A549 (cell line): ENCODE measurements at regions not wholly inside any gene's neighbourhood (a gene's known extent, or its start where the extent isn't known, plus 50 kb on each side); places are given as distances from the start of the nearest gene placed in this dataset.

ENCODE experiments used
- ATAC-seq, 2 experiments: fragments of 200-7000 bp in 1 of 2; fragments of >200 bp in 1 of 2; cut with Nextera tagmentation in 1 of 2; cut with Tn5 transposase in 1 of 2; 3 replicates each; pipeline versions ENCODE4 v1.8.0 to v1.9.1; 2018 to 2020; ENCODE audit warnings: mild to moderate bottlenecking in 1 of 2, moderate library complexity in 1 of 2
- CTCF ChIA-PET: fragments of 300-600 bp; sonication (Branson Sonifier 250); formaldehyde crosslinking; extraction: SDS; loops from one replicate; lab custom pipeline; 2021; ENCODE audit warnings: antibody characterized with exemption, inconsistent platforms; lab: Yijun Ruan, JAX
- POLR2A ChIA-PET: fragments of 350-600 bp; formaldehyde crosslinking; extraction: SDS; loops from one replicate; lab custom pipeline; 2021; ENCODE audit warnings: antibody characterized with exemption, inconsistent platforms; lab: Yijun Ruan, JAX
- DNase-seq, 2 experiments: peaks; one replicate each; pipeline versions ENCODE4 v3.0.0 to v3.0.0-alpha.2; 2011 to 2016; ENCODE audit warnings: low read depth in 1 of 2, low spot score in 1 of 2
- FAIRE-seq: peaks from 2 replicates; lab custom pipeline; 2011; peaks lifted over from hg19 to GRCh38; lab: Jason Lieb, UNC
- H3K27ac ChIP-seq, 2 experiments: fragments of >200 bp; sonication (Bioruptor Twin); formaldehyde crosslinking; 3 replicates each; pipeline ENCODE4 v1.5.1; 2016 to 2017
- H3K4me1 ChIP-seq: fragments of >200 bp; sonication (Bioruptor Twin); formaldehyde crosslinking; 3 replicates; pipeline ENCODE4 v1.6.1; 2016
- H3K4me2 ChIP-seq: fragments of >200 bp; sonication (Bioruptor Twin); formaldehyde crosslinking; 3 replicates; pipeline ENCODE4 v1.6.1; 2016
- H3K4me3 ChIP-seq: fragments of >200 bp; sonication (Bioruptor Twin); formaldehyde crosslinking; 3 replicates; pipeline ENCODE4 v1.5.1; 2016
- H3K9me3 ChIP-seq: fragments of >200 bp; sonication (Bioruptor Twin); formaldehyde crosslinking; 3 replicates; pipeline ENCODE4 v1.6.1; 2016
- BCL3 ChIP-seq: fragments of >200 bp; sonication (Bioruptor Twin); formaldehyde crosslinking; IDR thresholded peaks from 3 replicates; pipeline ENCODE4 v1.6.1; 2016
- CHD2 ChIP-seq: fragments of 150-350 bp; IDR thresholded peaks from 2 replicates; pipeline ENCODE4 v1.6.1; 2014; ENCODE audit warnings: low read length; ENCODE audit not compliant: partially characterized antibody
- CTCF ChIP-seq: fragments of >200 bp; sonication (Bioruptor Twin); formaldehyde crosslinking; IDR thresholded peaks from 3 replicates; pipeline ENCODE4 v1.5.1; 2016
- EHMT2 ChIP-seq: fragments of 200-600 bp; sonication (generic); IDR thresholded peaks from 2 replicates; pipeline ENCODE4 v1.6.1; 2016; ENCODE audit warnings: antibody characterized with exemption, low read depth, mild to moderate bottlenecking, moderate library complexity
- HDAC2 ChIP-seq: fragments of 200-600 bp; sonication (generic); IDR thresholded peaks from 2 replicates; pipeline ENCODE4 v1.6.1; 2016
- HOXB13 ChIP-seq: fragments of 250-450 bp; sonication (Bioruptor Pico); IDR thresholded peaks from 2 replicates; pipeline ENCODE4 v1.5.0; 2020; ENCODE audit warnings: low read depth, mild to moderate bottlenecking, moderate library complexity
- JUNB ChIP-seq: fragments of >200 bp; sonication (Bioruptor Twin); formaldehyde crosslinking; IDR thresholded peaks from 2 replicates; pipeline ENCODE4 v1.6.1; 2016
- KDM1A ChIP-seq: fragments of 200-600 bp; sonication (generic); IDR thresholded peaks from 2 replicates; pipeline ENCODE4 v1.6.1; 2016; ENCODE audit warnings: low read depth, mild to moderate bottlenecking
- MAFK ChIP-seq: fragments of 450-650 bp; IDR thresholded peaks from 2 replicates; pipeline ENCODE4 v1.6.1; 2014; ENCODE audit not compliant: partially characterized antibody
- MAX ChIP-seq: IDR thresholded peaks from 2 replicates; pipeline ENCODE4 v1.6.1; 2012
- MAZ ChIP-seq: fragments of 150-350 bp; IDR thresholded peaks from 2 replicates; pipeline ENCODE4 v1.6.1; 2014; ENCODE audit warnings: antibody characterized with exemption, low read depth, low read length, borderline replicate concordance
- PBX3 ChIP-seq: IDR thresholded peaks from 2 replicates; pipeline ENCODE4 v1.6.1; 2012
- POLR2AphosphoS2 ChIP-seq: conservative IDR thresholded peaks from 2 replicates; pipeline ENCODE4 v1.6.1; 2012; ENCODE audit warnings: low read length, improper control_type of control experiment, inconsistent platforms
- RAD21 ChIP-seq, 2 experiments: fragments of >200 bp in 1 of 2; sonication (Bioruptor Twin) in 1 of 2; formaldehyde crosslinking in 1 of 2; IDR thresholded peaks in 1 of 2; conservative IDR thresholded peaks in 1 of 2; 2 replicates in 1 of 2; 3 replicates in 1 of 2; pipeline ENCODE4 v1.6.1; 2012 to 2018; ENCODE audit warnings: inconsistent platforms in 1 of 2
- RFX5 ChIP-seq: fragments of 450-650 bp; IDR thresholded peaks from 2 replicates; pipeline ENCODE4 v1.7.1; 2014; ENCODE audit warnings: antibody characterized with exemption, mild to moderate bottlenecking, moderate library complexity
- RNF2 ChIP-seq: fragments of 200-600 bp; sonication (generic); IDR thresholded peaks from 2 replicates; pipeline ENCODE4 v1.6.1; 2016; ENCODE audit warnings: low read depth, mild to moderate bottlenecking, antibody characterized with exemption, moderate library complexity, borderline replicate concordance
- SMC3 ChIP-seq: fragments of >200 bp; sonication (Bioruptor Twin); formaldehyde crosslinking; IDR thresholded peaks from 3 replicates; pipeline ENCODE4 v1.6.1; 2018; ENCODE audit warnings: inconsistent platforms
- SREBF2 ChIP-seq: fragments of 450-650 bp; IDR thresholded peaks from 2 replicates; pipeline ENCODE4 v1.6.1; 2014; ENCODE audit warnings: mild to moderate bottlenecking, moderate library complexity
- ZC3H11A ChIP-seq: fragments of 450-650 bp; IDR thresholded peaks from 2 replicates; pipeline ENCODE4 v1.6.1; 2014; ENCODE audit warnings: antibody characterized with exemption, mild to moderate bottlenecking
- ZNF302 ChIP-seq: fragments of 250-450 bp; sonication (Bioruptor Pico); IDR thresholded peaks from 2 replicates; pipeline ENCODE4 v1.9.0; 2021; ENCODE audit warnings: inconsistent platforms, mild to moderate bottlenecking, moderate library complexity
- WGBS: methylation state at CpG from one replicate; pipeline ENCODE4 v1.1.6; 2017; ENCODE audit errors: missing lambda C conversion rate; 5-methylcytosine and 5-hydroxymethylcytosine counted together

GRCh38 chr1:37175666-37176215, 141.4 kb upstream of the GRIK3 start:
- ChIA-PET POLR2A (no interaction called here), CTCF (no interaction called here)
- Histone ChIP-seq H3K4me2 (no peak overlapping the region), H3K27ac (no peak overlapping the region), H3K4me3 (no peak overlapping the region), H3K9me3 (no peaks in the 10 kb centered on the region), H3K4me1 (no peaks in the 10 kb centered on the region)
- FAIRE-seq, result no peak
- ATAC-seq, result no peak
- DNase-seq, result no peak
- no peak for TF ChIP-seq MAFK
- TF ChIP-seq CHD2, result no peak
- no peak for TF ChIP-seq MAZ
- TF ChIP-seq RNF2, result no peak

GRCh38 chr1:37176269-37176668, 142.0 kb upstream of the GRIK3 start:
- TF ChIP-seq PBX3, result no peak
- TF ChIP-seq MAZ, result no peak
- no peak for TF ChIP-seq ZNF302 (CRISPR knock-in tag)
- no peak for TF ChIP-seq BCL3
- no peak for TF ChIP-seq JUNB
- TF ChIP-seq SREBF2, result no peak
- no peak for TF ChIP-seq RFX5
- TF ChIP-seq ZC3H11A, result no peak
- TF ChIP-seq MAX, result no peak
- no peak for TF ChIP-seq POLR2AphosphoS2
- no peak for TF ChIP-seq HDAC2
- ATAC-seq (no peak), FAIRE-seq (no peak), DNase-seq (no peak)
- ChIA-PET CTCF (interaction anchor here (0.9 kb wide), 1 partner anchor 546 kb away, joined by 3 read pairs; no protein-coding TSS in a partner anchor), POLR2A (no interaction called here)
- no peak overlapping the region for H3K27ac ChIP-seq
- H3K4me3 ChIP-seq, result no peak overlapping the region
- WGBS, result 0% methylated on average over 1 of the region's 1 CpG
- H3K4me2 ChIP-seq, result no peak overlapping the region
- H3K9me3 ChIP-seq, result no peaks in the 10 kb centered on the region
- H3K4me1 ChIP-seq, result no peaks in the 10 kb centered on the region

- WGBS, result 56% methylated on average over 10 of the region's 10 CpGs
- ATAC-seq (peak; percentile 73 to 81; a peak in 4 of 6 replicates), DNase-seq (peak; percentile 14 to 58), FAIRE-seq (no peak)
- ChIA-PET POLR2A (no interaction called here), CTCF (interaction anchor here (0.9 kb wide), 1 partner anchor 547 kb away, joined by 3 read pairs; no protein-coding TSS in a partner anchor)
- no peaks in the 10 kb centered on the region for H3K9me3 ChIP-seq
- TF ChIP-seq RAD21 (conservative IDR thresholded peaks at IDR 0.05 in 1 of 2, IDR thresholded peaks at IDR 0.05 in 1 of 2) (peak; percentile 20 to 27; a peak in 2 of 5 replicates), HOXB13 (no peak), EHMT2 (no peak), CTCF (peak; percentile 30; the same call in 2 of the 3 replicates), SMC3 (peak; percentile 31; the same call in 1 of the 3 replicates), KDM1A (no peak)
- H3K4me1 ChIP-seq, result no peaks in the 10 kb centered on the region
- H3K27ac ChIP-seq, result no peak overlapping the region
- H3K4me3 ChIP-seq, result no peak overlapping the region
- no peak overlapping the region for H3K4me2 ChIP-seq
Measured at GRCh38 chr1:37177230-37177864, 143.0 kb upstream of the GRIK3 start.
